HCT116 (cell line): ENCODE measurements at regions not wholly inside any gene's neighbourhood (a gene's known extent, or its start where the extent isn't known, plus 50 kb on each side); places are given as distances from the start of the nearest gene placed in this dataset.

Experiments
- ATAC-seq: fragments of 200-7000 bp; cut with Tn5 transposase; 2 replicates; pipeline ENCODE4 v1.9.1; 2020; ENCODE audit warnings: mild to moderate bottlenecking, moderate library complexity
- BruUV-seq: library from RNA; stranded (reverse); fragments of 400-500 nt; replicated peaks from 2 replicates; lab custom pipeline; 2021; lab: Mats Ljungman, UMichigan
- CTCF ChIA-PET: fragments of 300-600 bp; sonication (Branson Sonifier 250); formaldehyde crosslinking; loops from one replicate; lab custom pipeline; 2021; ENCODE audit warnings: antibody characterized with exemption; lab: Charles Lee
- POLR2A ChIA-PET: fragments of 300-600, 350-600 bp; sonication (Branson Sonifier 250); formaldehyde crosslinking; loops from one replicate; lab custom pipeline; 2021; ENCODE audit warnings: antibody characterized with exemption; lab: Charles Lee
- RAD21 ChIA-PET, 2 experiments: fragments of 300-600 bp; sonication (Branson Sonifier 250); formaldehyde crosslinking; loops; one replicate each; lab custom pipeline; 2023; ENCODE audit warnings: low total read pairs in 2 of 2; ENCODE audit not compliant: uncharacterized antibody in 2 of 2, unreplicated experiment in 2 of 2, low non-redundant PET in 1 of 2; lab: Charles Lee
- DNase-seq: peaks from one replicate; pipeline ENCODE4 v3.0.0-alpha.2; 2010; ENCODE audit warnings: low read depth, low spot score
- H2AFZ ChIP-seq: fragments of 200-600 bp; shearing (Covaris generic), sonication (generic); 2 replicates; pipeline ENCODE4 v1.6.1; 2017; ENCODE audit warnings: low read depth, mixed run types, mixed read lengths, antibody characterized with exemption, low read length; ENCODE audit not compliant: poor library complexity, severe bottlenecking
- H3K27ac ChIP-seq: 2 replicates; pipeline ENCODE4 v1.5.1; 2012; ENCODE audit warnings: low read depth, low read length
- H3K27me3 ChIP-seq: fragments of 200-600 bp; sonication (generic); 2 replicates; pipeline ENCODE4 v1.6.1; 2016; ENCODE audit warnings: mixed run types, low read length, mixed read lengths; ENCODE audit not compliant: insufficient read depth
- H3K36me3 ChIP-seq, 2 experiments: fragments of 200-500 bp in 1 of 2; fragments of 200-600 bp in 1 of 2; sonication (Bioruptor generic) in 1 of 2; sonication (generic) in 1 of 2; 2 replicates each; pipeline versions ENCODE4 v1.5.1 to v1.6.1; 2014 to 2016; ENCODE audit warnings: low read length in 2 of 2, inconsistent platforms in 1 of 2, mixed read lengths in 1 of 2, mixed run types in 1 of 2; ENCODE audit not compliant: insufficient read depth in 2 of 2, control insufficient read depth in 1 of 2
- H3K4me1 ChIP-seq, 2 experiments: fragments of 200-600 bp in 1 of 2; sonication (generic) in 1 of 2; 2 replicates each; pipeline versions ENCODE4 v1.5.1 to v1.6.1; 2012 to 2017; ENCODE audit warnings: low read length in 2 of 2, inconsistent platforms in 1 of 2, mild to moderate bottlenecking in 1 of 2, mixed read lengths in 1 of 2, mixed run types in 1 of 2, moderate library complexity in 1 of 2; ENCODE audit not compliant: insufficient read depth in 2 of 2, control insufficient read depth in 1 of 2
- H3K4me2 ChIP-seq: fragments of 200-600 bp; sonication (generic); 2 replicates; pipeline ENCODE4 v1.6.1; 2017; ENCODE audit warnings: mixed run types, low read length, mixed read lengths
- H3K4me3 ChIP-seq, 2 experiments: fragments of 200-600 bp in 1 of 2; sonication (generic) in 1 of 2; replicated peaks in 1 of 2; 2 replicates each; pipeline ENCODE4 v1.5.1; 2011 to 2016; ENCODE audit warnings: low read length in 2 of 2, control low read depth in 1 of 2, low read depth in 1 of 2, mild to moderate bottlenecking in 1 of 2, mixed read lengths in 1 of 2, mixed run types in 1 of 2
- H3K79me2 ChIP-seq: fragments of 200-600 bp; sonication (generic); 2 replicates; pipeline ENCODE4 v1.6.1; 2017; ENCODE audit warnings: mild to moderate bottlenecking, mixed run types, low read length, moderate library complexity, mixed read lengths; ENCODE audit not compliant: insufficient read depth
- H3K9ac ChIP-seq: fragments of 200-600 bp; sonication (generic); 2 replicates; pipeline ENCODE4 v1.6.1; 2016; ENCODE audit warnings: low read length, mixed read lengths
- H3K9me2 ChIP-seq: fragments of 200-600 bp; sonication (generic), shearing (Covaris generic); 2 replicates; pipeline ENCODE4 v1.6.1; 2017; ENCODE audit warnings: mixed run types, mild to moderate bottlenecking, moderate library complexity; ENCODE audit not compliant: insufficient read depth
- H3K9me3 ChIP-seq, 2 experiments: fragments of 200-500 bp in 1 of 2; fragments of 200-600 bp in 1 of 2; sonication (Bioruptor generic) in 1 of 2; sonication (generic) in 1 of 2; 2 replicates each; pipeline ENCODE4 v1.6.1; 2014 to 2017; ENCODE audit warnings: low read length in 2 of 2, mixed read lengths in 2 of 2, inconsistent platforms in 1 of 2, low read depth in 1 of 2, mild to moderate bottlenecking in 1 of 2, mixed run types in 1 of 2, moderate library complexity in 1 of 2; ENCODE audit not compliant: control insufficient read depth in 1 of 2, insufficient read depth in 1 of 2
- H4K20me1 ChIP-seq: fragments of 200-600 bp; sonication (generic), shearing (Covaris generic); 2 replicates; pipeline ENCODE4 v1.6.1; 2017; ENCODE audit warnings: mixed run types, mild to moderate bottlenecking, moderate library complexity; ENCODE audit not compliant: insufficient read depth
- CEBPB ChIP-seq: IDR thresholded peaks from 2 replicates; pipeline ENCODE4 v1.6.1; 2012; ENCODE audit warnings: low read depth
- EGR1 ChIP-seq: IDR thresholded peaks from 2 replicates; pipeline ENCODE4 v1.6.1; 2012; ENCODE audit warnings: low read depth
- EZH2 ChIP-seq: fragments of 200-600 bp; sonication (generic); IDR thresholded peaks from 2 replicates; pipeline ENCODE4 v1.6.1; 2017; ENCODE audit warnings: antibody characterized with exemption, mixed run types
- RAD21 ChIP-seq: IDR thresholded peaks from 2 replicates; pipeline ENCODE4 v1.6.1; 2012; ENCODE audit warnings: low read depth, mild to moderate bottlenecking
- SP1 ChIP-seq: IDR thresholded peaks from 2 replicates; pipeline ENCODE4 v1.6.1; 2012; ENCODE audit warnings: low read depth
- ZNF274 ChIP-seq: fragments of 200-500 bp; sonication (Bioruptor generic); IDR thresholded peaks from 2 replicates; pipeline ENCODE4 v1.6.1; 2014; ENCODE audit warnings: mild to moderate bottlenecking, low read depth, low read length, inconsistent platforms
- intact Hi-C: fragments of 100-400 bp; cut with micrococcal nuclease; formaldehyde crosslinking; loops from 2 replicates; pipeline ENCODE4 v1.10.0; 2022

- no peaks in the 10 kb centered on the region for H3K4me1 ChIP-seq
- ChIA-PET RAD21 (no interaction called here), CTCF (no interaction called here), POLR2A (no interaction called here)
- TF ChIP-seq ZNF274 (no peak), SP1 (no peak)
- H3K36me3 ChIP-seq, result no peaks in the 10 kb centered on the region
- BruUV-seq, result no TSS peak
- no peaks in the 10 kb centered on the region for H3K9me2 ChIP-seq
- no peak overlapping the region for H3K27ac ChIP-seq
- no peaks in the 10 kb centered on the region for H3K79me2 ChIP-seq
- H3K9me3 ChIP-seq, result no peaks in the 10 kb centered on the region
- ATAC-seq (no peak), DNase-seq (no peak)
- no peaks in the 10 kb centered on the region for H4K20me1 ChIP-seq
- intact Hi-C loops, result no loop called here
- H3K27me3 ChIP-seq, result no peaks in the 10 kb centered on the region
- no peak overlapping the region for H3K4me2 ChIP-seq
- no peak overlapping the region for H2AFZ ChIP-seq
- H3K4me3 ChIP-seq, result no peak overlapping the region
- no peak overlapping the region for H3K9ac ChIP-seq
Observed at GRCh38 chr4:127071443-127071842, 561.3 kb upstream of the INTU start.

- H3K4me3 ChIP-seq, result no peak overlapping the region
- TF ChIP-seq EZH2 (no peak), CEBPB (no peak), RAD21 (no peak), EGR1 (no peak)
- no peak overlapping the region for H3K27ac ChIP-seq
- no peak overlapping the region for H3K4me2 ChIP-seq
- H4K20me1 ChIP-seq, result no peaks in the 10 kb centered on the region
- no peaks in the 10 kb centered on the region for H3K9me2 ChIP-seq
- H3K79me2 ChIP-seq, result no peaks in the 10 kb centered on the region
- no peak for ATAC-seq
- no peak for DNase-seq
- ChIA-PET POLR2A (no interaction called here), CTCF (no interaction called here), RAD21 (no interaction called here)
- H3K27me3 ChIP-seq, result no peaks in the 10 kb centered on the region
- no peaks in the 10 kb centered on the region for H3K4me1 ChIP-seq
- H2AFZ ChIP-seq, result no peak overlapping the region
- no peak overlapping the region for H3K9ac ChIP-seq
- no TSS peak for BruUV-seq
- intact Hi-C loops, result no loop called here
- H3K9me3 ChIP-seq, result no peaks in the 10 kb centered on the region
- H3K36me3 ChIP-seq, result no peaks in the 10 kb centered on the region
Observed at GRCh38 chr4:127080141-127080540, 552.6 kb upstream of the INTU start.
